Body of pancreas (tissue), 4 donors: ENCODE measurements at regions not wholly inside any gene's neighbourhood (a gene's known extent, or its start where the extent isn't known, plus 50 kb on each side); places are given as distances from the start of the nearest gene placed in this dataset.

Experiments
- ATAC-seq: fragments of 150-250 bp; one replicate; pipeline ENCODE4 v1.9.1; 2016
- DNase-seq, 4 donors: peaks; one replicate each; pipeline ENCODE4 v3.0.0-alpha.2; 2019
- H3K27ac ChIP-seq, 4 donors: fragments of 200-600 bp; sonication (generic); 1 replicate in 3 of 4; 2 replicates in 1 of 4; pipeline versions ENCODE4 v1.5.1 to v1.6.1; 2016 to 2019; ENCODE audit warnings: mild to moderate bottlenecking in 1 of 4, mixed read lengths in 1 of 4, moderate library complexity in 1 of 4
- H3K27me3 ChIP-seq, 2 donors: fragments of 200-600 bp; sonication (generic); one replicate each; pipeline ENCODE4 v1.6.0; 2016; ENCODE audit warnings: mild to moderate bottlenecking in 1 of 2
- H3K36me3 ChIP-seq, 2 donors: fragments of 200-600 bp; sonication (generic); replicated peaks in 1 of 2; 2 replicates each; pipeline ENCODE4 v1.5.1; 2016; ENCODE audit warnings: low read depth in 2 of 2; ENCODE audit not compliant: insufficient read depth in 1 of 2
- H3K4me1 ChIP-seq: fragments of 200-600 bp; sonication (generic); one replicate; pipeline ENCODE4 v1.6.0; 2016
- H3K4me3 ChIP-seq, 2 donors: fragments of 200-600 bp; sonication (generic); 1 replicate in 1 of 2; 2 replicates in 1 of 2; pipeline ENCODE4 v1.5.1; 2016 to 2019
- H3K9me3 ChIP-seq, 3 donors: fragments of 200-600 bp; sonication (generic); 1 replicate in 2 of 3; 2 replicates in 1 of 3; pipeline ENCODE4 v1.5.1; 2016
- POLR2A ChIP-seq, 3 donors: fragments of 450-650 bp; IDR thresholded peaks; one replicate each; pipeline ENCODE4 v1.6.1; 2016; ENCODE audit warnings: antibody characterized with exemption in 3 of 3, mild to moderate bottlenecking in 2 of 3
- WGBS, 2 donors: methylation state at CpG; one replicate each; pipeline ENCODE4 v1.1.5; 2017; 5-methylcytosine and 5-hydroxymethylcytosine counted together
- intact Hi-C: fragments of 100-400 bp; cut with DNase I; formaldehyde crosslinking; loops from one replicate; pipeline ENCODE4 v1.15.1; 2023
- TF ChIP-seq, protein P1 (sequence below), 7 experiments: fragments of 450-650 bp in 4 of 7; fragments of 200-600 bp in 3 of 7; sonication (generic) in 3 of 7; IDR thresholded peaks; one replicate each; pipeline ENCODE4 v1.5.1; 2016 to 2019; ENCODE audit warnings: antibody characterized with exemption in 7 of 7

DNA sequence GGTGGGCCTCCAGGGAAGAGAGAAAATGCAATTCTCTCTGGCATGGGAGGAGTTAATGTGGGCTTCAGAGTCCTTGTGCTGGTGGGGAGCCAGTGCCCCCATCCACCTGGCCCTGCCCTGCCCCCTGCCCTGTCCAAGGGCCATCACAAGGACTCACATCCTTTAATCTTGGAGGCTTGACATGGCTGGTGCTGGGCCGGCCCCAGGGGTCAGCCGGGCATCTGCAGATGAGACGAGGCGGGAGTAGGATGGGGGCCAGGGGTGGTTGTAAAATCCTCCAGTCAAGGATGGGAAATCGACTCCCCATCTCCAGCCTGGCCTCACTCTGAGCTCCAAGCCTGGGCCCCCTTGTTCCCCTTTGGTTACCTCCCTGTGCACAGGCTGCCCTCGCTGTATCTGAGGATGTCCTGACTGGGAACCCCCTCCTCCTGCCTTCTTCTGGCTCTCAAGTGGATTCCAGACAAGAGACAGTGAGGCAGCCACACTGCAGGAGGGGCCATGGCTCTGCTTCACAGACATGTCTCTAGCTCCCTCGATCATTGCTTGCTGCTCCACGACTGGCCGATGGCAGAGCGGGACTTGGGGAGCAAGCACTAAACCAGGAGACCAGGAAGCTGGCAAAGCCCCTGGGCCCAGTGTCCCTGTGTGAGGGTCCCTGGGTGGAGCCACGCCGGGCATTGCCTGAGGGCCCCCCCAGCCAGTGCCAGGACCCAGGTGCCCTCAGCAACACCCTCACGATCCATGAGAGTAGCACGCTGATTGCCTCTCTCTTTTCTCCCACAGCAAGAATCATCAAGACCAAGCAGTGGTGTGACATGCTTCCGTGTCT lies 1120.5 kb downstream of the BRD1 start:
- ATAC-seq, result no peak
- DNase-seq, result no peak

DNA sequence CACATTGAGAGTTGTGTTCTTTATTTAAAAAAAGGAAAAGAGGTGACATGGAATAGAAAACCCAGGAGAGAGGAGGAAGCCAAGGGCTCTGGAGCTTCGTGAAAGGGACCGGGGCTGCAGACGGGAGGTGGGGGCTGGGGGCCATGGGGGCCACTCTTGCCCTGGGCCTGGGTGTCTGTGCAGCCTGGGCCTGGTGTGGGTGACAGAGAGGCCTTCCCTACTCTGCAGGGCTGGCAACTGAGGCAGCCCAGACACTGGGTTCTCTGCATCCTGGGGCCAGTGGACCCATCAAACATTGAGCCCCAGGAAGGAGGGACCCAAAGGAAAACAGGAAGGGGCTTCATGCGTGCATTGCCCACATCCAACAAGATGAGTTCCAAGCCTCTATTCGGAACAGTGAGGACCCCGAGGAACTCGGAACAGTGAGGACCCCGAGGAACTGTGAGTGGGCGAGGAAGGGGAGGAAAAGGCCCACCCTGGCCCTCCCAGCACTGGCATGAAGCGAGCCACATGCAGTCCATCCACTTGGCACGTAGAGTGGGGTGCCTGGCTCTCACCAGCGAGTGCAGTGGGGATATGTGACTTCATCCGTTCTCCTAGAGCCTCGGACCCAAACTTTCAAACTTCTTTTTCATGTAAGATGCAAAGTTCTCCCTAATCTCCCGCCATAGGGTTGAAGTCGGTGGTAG lies 1121.6 kb downstream of the BRD1 start:
- ATAC-seq, result no peak
- no peaks in the 10 kb centered on the region for H3K36me3 ChIP-seq
- H3K9me3 ChIP-seq, result no peaks in the 10 kb centered on the region
- TF ChIP-seq, protein P1, sequence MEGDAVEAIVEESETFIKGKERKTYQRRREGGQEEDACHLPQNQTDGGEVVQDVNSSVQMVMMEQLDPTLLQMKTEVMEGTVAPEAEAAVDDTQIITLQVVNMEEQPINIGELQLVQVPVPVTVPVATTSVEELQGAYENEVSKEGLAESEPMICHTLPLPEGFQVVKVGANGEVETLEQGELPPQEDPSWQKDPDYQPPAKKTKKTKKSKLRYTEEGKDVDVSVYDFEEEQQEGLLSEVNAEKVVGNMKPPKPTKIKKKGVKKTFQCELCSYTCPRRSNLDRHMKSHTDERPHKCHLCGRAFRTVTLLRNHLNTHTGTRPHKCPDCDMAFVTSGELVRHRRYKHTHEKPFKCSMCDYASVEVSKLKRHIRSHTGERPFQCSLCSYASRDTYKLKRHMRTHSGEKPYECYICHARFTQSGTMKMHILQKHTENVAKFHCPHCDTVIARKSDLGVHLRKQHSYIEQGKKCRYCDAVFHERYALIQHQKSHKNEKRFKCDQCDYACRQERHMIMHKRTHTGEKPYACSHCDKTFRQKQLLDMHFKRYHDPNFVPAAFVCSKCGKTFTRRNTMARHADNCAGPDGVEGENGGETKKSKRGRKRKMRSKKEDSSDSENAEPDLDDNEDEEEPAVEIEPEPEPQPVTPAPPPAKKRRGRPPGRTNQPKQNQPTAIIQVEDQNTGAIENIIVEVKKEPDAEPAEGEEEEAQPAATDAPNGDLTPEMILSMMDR (IDR thresholded peaks at IDR 0.05), result no peak
- no peak for TF ChIP-seq POLR2A (IDR thresholded peaks at IDR 0.05)
- no peak overlapping the region for H3K4me3 ChIP-seq
- 66 to 72% methylated on average over 16 of the region's 16 CpGs for WGBS, 2 donors
- DNase-seq, result no peak
- intact Hi-C loops, result no loop called here
- no peaks in the 10 kb centered on the region for H3K27me3 ChIP-seq
- H3K27ac ChIP-seq, result no peak overlapping the region
- peaks cover 19% of the 10 kb centered on the region for H3K4me1 ChIP-seq

More for the DNA sequence above, 1120.5 kb downstream of the BRD1 start:
- TF ChIP-seq, protein P1 (IDR thresholded peaks at IDR 0.05), result no peak
- no peak for TF ChIP-seq POLR2A (IDR thresholded peaks at IDR 0.05)
- Histone ChIP-seq H3K27ac (no peak overlapping the region), H3K4me3 (no peak overlapping the region), H3K9me3 (no peaks in the 10 kb centered on the region), H3K4me1 (peaks cover 12% of the 10 kb centered on the region), H3K36me3 (no peaks in the 10 kb centered on the region), H3K27me3 (no peaks in the 10 kb centered on the region)
- intact Hi-C loops, result no loop called here
- 61 to 70% methylated on average over 5 to 15 of the region's 15 CpGs for WGBS, 2 donors

DNA sequence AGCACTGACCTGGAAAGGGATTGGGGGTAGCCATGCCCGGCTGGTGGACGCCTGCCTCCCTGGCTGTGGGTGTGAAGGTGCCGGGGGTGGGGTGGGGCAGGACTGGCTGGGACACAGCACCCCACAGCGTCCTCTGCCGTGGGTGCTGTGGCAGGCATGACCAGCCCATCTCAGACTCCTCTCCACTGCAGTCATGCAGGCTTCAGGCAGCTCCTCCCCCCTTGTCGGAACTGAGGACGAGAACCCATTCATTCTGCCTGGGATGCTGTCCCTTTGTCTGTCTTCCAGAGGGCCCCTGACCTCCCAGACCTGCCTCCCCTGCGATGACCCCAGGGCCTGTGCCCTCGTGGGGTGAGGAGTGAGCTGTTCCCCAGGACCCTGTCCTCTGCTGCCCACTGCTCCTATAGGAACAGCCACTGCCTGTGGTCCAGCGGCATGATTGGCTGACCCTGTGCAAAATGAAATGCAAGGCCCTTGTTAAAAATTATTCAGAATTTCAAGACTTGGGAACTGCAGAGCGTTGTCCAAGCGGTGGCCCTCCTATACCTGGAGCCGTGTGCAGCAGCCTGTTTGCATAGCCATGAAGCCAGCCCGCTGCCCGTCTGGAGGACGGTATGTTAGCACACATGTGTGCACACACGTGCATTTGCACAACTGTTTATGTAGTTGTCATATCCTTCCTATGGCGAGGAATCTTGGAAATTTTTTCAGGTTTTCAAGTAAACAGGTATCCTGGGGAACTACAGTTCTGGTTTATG lies 1122.3 kb downstream of the BRD1 start:
- DNase-seq (no peak), ATAC-seq (no peak)
- H3K4me3 ChIP-seq, result no peak overlapping the region
- no peaks in the 10 kb centered on the region for H3K9me3 ChIP-seq
- no peaks in the 10 kb centered on the region for H3K36me3 ChIP-seq
- no peak for TF ChIP-seq POLR2A (IDR thresholded peaks at IDR 0.05)
- intact Hi-C loops, result no loop called here
- peaks cover 19% of the 10 kb centered on the region for H3K4me1 ChIP-seq
- WGBS, 2 donors, result 52 to 62% methylated on average over 13 to 18 of the region's 18 CpGs
- H3K27ac ChIP-seq, result no peak overlapping the region
- H3K27me3 ChIP-seq, result no peaks in the 10 kb centered on the region

DNA sequence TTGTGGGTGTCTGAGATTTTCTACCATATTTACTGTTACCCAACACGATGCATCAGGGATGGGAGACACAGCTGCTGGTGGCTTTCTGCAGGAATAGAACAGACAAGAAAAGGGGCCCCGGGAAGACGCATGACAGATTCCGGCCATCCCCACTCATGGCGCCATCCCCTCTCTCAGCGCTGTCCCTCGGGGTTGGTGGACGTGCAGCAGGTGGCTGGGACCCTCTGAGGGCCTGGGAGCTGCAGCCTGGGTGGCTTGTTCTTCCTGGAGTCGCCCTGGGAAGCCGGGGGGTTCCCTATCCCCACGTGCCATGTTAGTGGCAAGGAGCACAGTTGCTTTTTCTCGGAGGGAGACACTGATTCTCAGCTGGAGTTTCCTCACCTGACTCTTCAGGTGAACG lies 1123.3 kb downstream of the BRD1 start:
- H3K27me3 ChIP-seq, result no peaks in the 10 kb centered on the region

More for the DNA sequence above, 1123.3 kb downstream of the BRD1 start:
- Histone ChIP-seq H3K4me1 (peaks cover 19% of the 10 kb centered on the region), H3K36me3 (no peaks in the 10 kb centered on the region), H3K27ac (no peak overlapping the region), H3K9me3 (no peaks in the 10 kb centered on the region), H3K4me3 (no peak overlapping the region)
- 68 to 74% methylated on average over 5 to 13 of the region's 13 CpGs for WGBS, 2 donors
- intact Hi-C loops, result no loop called here
- ATAC-seq, result no peak
- TF ChIP-seq, protein P1 (IDR thresholded peaks at IDR 0.05), result no peak
- no peak for TF ChIP-seq POLR2A (IDR thresholded peaks at IDR 0.05)
- DNase-seq, result no peak
